ENCODE measurements at regions not wholly inside any gene's neighbourhood (a gene's known extent, or its start where the extent isn't known, plus 50 kb on each side); places are given as distances from the start of the nearest gene placed in this dataset.

GRCh38 chr11:45087086-45087899, 59.1 kb upstream of the PRDM11 start:
- TF ChIP-seq CTCF (IDR thresholded peaks at IDR 0.05; ENCODE audit: control insufficient read depth, insufficient read depth, low read depth, low read length, missing control alignments) = no peak
- no peak overlapping the region for H3K4me3 ChIP-seq (ENCODE audit: control insufficient read depth, low read depth, low read length)
- no peak for DNase-seq (ENCODE audit: low read depth)

GRCh38 chr11:45087900-45088160, 58.6 kb upstream of the PRDM11 start:
- no peak for TF ChIP-seq CTCF (IDR thresholded peaks at IDR 0.05; ENCODE audit: control insufficient read depth, insufficient read depth, low read depth, low read length, missing control alignments)
- H3K4me3 ChIP-seq (ENCODE audit: control insufficient read depth, low read depth, low read length) = no peak overlapping the region
- no peak for DNase-seq (ENCODE audit: low read depth)

GRCh38 chr11:45089251-45089650, 57.2 kb upstream of the PRDM11 start:
- no peak for TF ChIP-seq CTCF (IDR thresholded peaks at IDR 0.05; ENCODE audit: control insufficient read depth, insufficient read depth, low read depth, low read length, missing control alignments)
- no peak overlapping the region for H3K4me3 ChIP-seq (ENCODE audit: control insufficient read depth, low read depth, low read length)
- DNase-seq (ENCODE audit: low read depth) = peak; percentile 95

- TF ChIP-seq CTCF (IDR thresholded peaks at IDR 0.05; ENCODE audit: control insufficient read depth, insufficient read depth, low read depth, low read length, missing control alignments) = peak; percentile 39
- no peak overlapping the region for H3K4me3 ChIP-seq (ENCODE audit: control insufficient read depth, low read depth, low read length)
Observed at GRCh38 chr11:45089676-45090499, 56.6 kb upstream of the PRDM11 start.

GRCh38 chr11:45090607-45091006, 55.8 kb upstream of the PRDM11 start:
- no peak for DNase-seq (ENCODE audit: low read depth)
- no peak overlapping the region for H3K4me3 ChIP-seq (ENCODE audit: control insufficient read depth, low read depth, low read length)
- TF ChIP-seq CTCF (IDR thresholded peaks at IDR 0.05; ENCODE audit: control insufficient read depth, insufficient read depth, low read depth, low read length, missing control alignments) = no peak

More at GRCh38 chr11:45089676-45090499, 56.6 kb upstream of the PRDM11 start:
- DNase-seq (ENCODE audit: low read depth) = no peak

GRCh38 chr11:45091563-45092403, 54.7 kb upstream of the PRDM11 start:
- TF ChIP-seq CTCF (IDR thresholded peaks at IDR 0.05; ENCODE audit: control insufficient read depth, insufficient read depth, low read depth, low read length, missing control alignments) = no peak
- no peak overlapping the region for H3K4me3 ChIP-seq (ENCODE audit: control insufficient read depth, low read depth, low read length)
- DNase-seq (ENCODE audit: low read depth) = no peak

Data from AG09309 (cell line).